HL-60 (cell line): ENCODE measurements at regions not wholly inside any gene's neighbourhood (a gene's known extent, or its start where the extent isn't known, plus 50 kb on each side); places are given as distances from the start of the nearest gene placed in this dataset.

Source experiments
- CTCF ChIP-seq: IDR thresholded peaks from one replicate; pipeline ENCODE4 v1.5.1; 2011; ENCODE audit warnings: low read length, control low read depth, inconsistent platforms; ENCODE audit not compliant: insufficient read depth
- POLR2AphosphoS5 ChIP-seq: IDR thresholded peaks from 2 replicates; pipeline ENCODE4 v1.6.1; 2012; ENCODE audit warnings: low read depth
- REST ChIP-seq: IDR thresholded peaks from 2 replicates; pipeline ENCODE4 v1.6.1; 2012; ENCODE audit warnings: low read depth; ENCODE audit not compliant: insufficient replicate concordance

GRCh38 chr17:14525551-14526455, 224.9 kb downstream of the HS3ST3B1 start:
- TF ChIP-seq CTCF (no peak), POLR2AphosphoS5 (no peak), REST (no peak)
